Fibroblast of skin of abdomen (primary cell): ENCODE measurements at regions not wholly inside any gene's neighbourhood (a gene's known extent, or its start where the extent isn't known, plus 50 kb on each side); places are given as distances from the start of the nearest gene placed in this dataset.

Experiments
- DNase-seq: peaks from one replicate; pipeline ENCODE4 v3.0.0-alpha.2; 2013

GRCh38 chr2:16251511-16252225, 311.3 kb downstream of the MYCN start:
- DNase-seq, result no peak

GRCh38 chr2:16250886-16251285, 310.5 kb downstream of the MYCN start:
- no peak for DNase-seq

GRCh38 chr2:16250466-16250865, 310.1 kb downstream of the MYCN start:
- DNase-seq, result no peak

- no peak for DNase-seq
These were observed 309.7 kb downstream of the MYCN start for GRCh38 chr2:16250056-16250425.

GRCh38 chr2:16249246-16250055, 309.1 kb downstream of the MYCN start:
- no peak for DNase-seq

- no peak for DNase-seq
These were observed 308.3 kb downstream of the MYCN start for GRCh38 chr2:16248571-16249105.

GRCh38 chr2:16247326-16248122, 307.2 kb downstream of the MYCN start:
- DNase-seq, result no peak

GRCh38 chr2:16246911-16247310, 306.6 kb downstream of the MYCN start:
- no peak for DNase-seq

GRCh38 chr2:16246281-16246850, 306.0 kb downstream of the MYCN start:
- DNase-seq, result no peak

- no peak for DNase-seq
These were observed 305.2 kb downstream of the MYCN start for GRCh38 chr2:16245481-16246054.

- DNase-seq, result no peak
These were observed 304.6 kb downstream of the MYCN start for GRCh38 chr2:16244966-16245320.

GRCh38 chr2:16244153-16244965, 304.0 kb downstream of the MYCN start:
- DNase-seq, result no peak

GRCh38 chr2:16243411-16243996, 303.2 kb downstream of the MYCN start:
- no peak for DNase-seq

GRCh38 chr2:16242906-16243305, 302.6 kb downstream of the MYCN start:
- no peak for DNase-seq

GRCh38 chr2:16241166-16242160, 301.1 kb downstream of the MYCN start:
- no peak for DNase-seq

- DNase-seq, result no peak
These were observed 300.1 kb downstream of the MYCN start for GRCh38 chr2:16240402-16240801.

GRCh38 chr2:16239296-16239850, 299.0 kb downstream of the MYCN start:
- no peak for DNase-seq

GRCh38 chr2:16238786-16239185, 298.4 kb downstream of the MYCN start:
- DNase-seq, result no peak

GRCh38 chr2:16238001-16238761, 297.8 kb downstream of the MYCN start:
- DNase-seq, result no peak
